ENCODE measurements at regions not wholly inside any gene's neighbourhood (a gene's known extent, or its start where the extent isn't known, plus 50 kb on each side); places are given as distances from the start of the nearest gene placed in this dataset.
A peak's percentile ranks its signal among the peaks of the same experiment; 100 is the strongest.
"Not testable (repeated sequence)": the region's sequence is repeated elsewhere in the genome, so short reads cannot be mapped to it uniquely, and the experiment has no call there.

DNA sequence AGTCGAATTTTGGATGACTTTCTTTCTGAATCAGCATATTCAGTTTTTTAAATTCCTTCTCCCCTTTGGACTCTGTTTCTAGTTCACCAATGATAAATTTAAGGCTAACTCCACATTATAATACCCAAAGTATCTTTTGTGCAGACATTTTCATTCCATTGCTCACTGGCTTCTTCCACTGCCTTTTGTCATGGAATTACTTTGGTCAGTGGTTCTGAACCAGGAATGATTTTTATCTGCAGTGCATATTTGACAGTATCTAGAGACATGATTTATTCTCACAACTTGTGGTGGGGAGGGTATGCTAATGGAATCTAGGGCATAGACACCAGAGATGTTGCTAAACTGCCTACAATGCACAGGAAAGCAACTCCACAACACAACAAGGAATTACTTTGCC is 234.4 kb upstream of the PRKD1 start:
- no peak for DNase-seq

DNA sequence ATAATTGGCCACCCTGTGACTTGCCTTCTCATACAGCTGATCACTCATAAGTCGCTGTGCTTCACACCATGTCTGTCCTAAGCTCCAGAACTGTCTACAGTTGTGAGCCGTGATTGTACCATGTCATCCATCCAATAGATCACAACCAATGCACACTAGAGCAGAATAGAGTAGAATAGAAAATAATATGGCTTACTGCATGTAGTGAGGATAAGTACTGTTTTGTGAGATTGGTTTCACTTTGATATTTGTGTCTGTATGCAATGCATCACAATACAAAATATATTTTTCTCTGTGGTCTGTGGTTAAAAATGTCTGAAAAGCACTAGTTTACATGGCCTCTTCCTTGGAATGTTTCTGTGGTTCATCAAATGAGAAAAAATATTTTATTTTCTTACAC is 237.6 kb upstream of the PRKD1 start:
- DNase-seq, result no peak

DNA sequence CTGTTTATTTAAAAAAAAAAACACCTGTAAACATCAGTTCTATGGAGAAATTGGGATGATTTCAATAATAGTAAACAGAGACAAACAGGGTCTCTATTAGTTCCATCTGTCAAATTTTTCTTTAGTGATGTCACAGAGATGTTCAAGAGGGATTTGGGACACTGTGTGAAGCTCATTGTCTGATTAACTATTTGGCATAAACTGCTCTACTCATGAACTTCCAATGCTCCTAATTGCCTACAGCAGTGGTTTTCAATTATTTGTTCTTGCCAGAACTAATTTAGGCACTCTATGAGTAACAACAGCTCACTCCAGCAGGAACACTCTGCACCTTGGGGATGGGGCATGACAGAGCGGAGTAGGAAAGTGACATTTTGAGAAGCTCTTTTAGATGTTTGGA is 250.1 kb upstream of the PRKD1 start:
- no peak for DNase-seq

DNA sequence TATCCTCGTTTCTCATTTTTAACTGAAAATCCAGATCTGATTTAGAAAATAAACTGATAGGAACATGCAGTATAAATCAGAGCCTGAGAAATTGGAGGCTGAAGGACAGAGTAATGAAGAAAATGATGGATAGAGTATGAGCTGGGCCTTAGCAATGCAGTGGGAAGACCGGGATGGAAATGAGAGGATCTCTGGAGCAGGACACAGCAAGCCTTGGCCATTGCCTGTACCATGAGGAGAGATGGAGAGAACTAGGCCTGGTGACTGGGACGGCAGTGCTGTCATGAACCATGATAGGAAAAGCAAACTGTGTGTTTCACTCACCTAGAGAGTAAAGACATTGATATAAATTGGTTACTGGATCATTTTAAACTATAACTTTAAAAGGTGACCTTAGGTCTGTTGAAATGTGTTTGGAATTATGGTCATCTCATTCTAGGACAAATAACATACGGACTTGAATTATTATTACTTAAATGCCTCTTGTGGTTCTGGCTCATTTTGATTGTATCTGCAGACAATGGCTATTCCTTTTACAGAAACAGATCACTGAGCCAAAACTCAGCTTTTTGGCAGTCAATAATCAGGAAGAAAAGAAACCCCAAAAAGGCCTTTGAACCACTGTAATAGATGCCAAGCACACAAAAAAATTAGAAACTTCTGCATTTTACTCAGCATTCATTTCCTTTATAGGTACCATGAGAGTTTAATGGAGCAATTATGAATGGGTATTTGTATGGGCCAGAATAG is 251.9 kb upstream of the PRKD1 start:
- DNase-seq, result no peak

DNA sequence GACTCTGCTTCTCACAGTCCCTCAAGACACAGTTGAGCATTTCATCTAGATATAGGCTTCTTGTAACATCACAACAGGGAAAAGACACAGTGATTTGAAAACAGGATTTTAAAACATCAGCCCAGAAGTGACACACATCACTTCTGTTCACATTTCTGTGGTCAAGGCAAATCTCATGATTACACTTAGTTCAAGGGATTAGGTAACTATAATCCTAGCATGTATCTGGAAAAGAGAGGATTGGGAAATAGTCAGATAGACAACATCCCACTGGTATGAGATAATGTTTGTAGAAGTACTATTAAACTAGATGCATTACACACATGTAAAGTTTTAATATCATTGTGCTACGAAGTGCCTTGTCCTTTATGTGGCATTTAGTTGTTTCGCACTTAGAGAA is 252.6 kb upstream of the PRKD1 start:
- DNase-seq, result no peak

DNA sequence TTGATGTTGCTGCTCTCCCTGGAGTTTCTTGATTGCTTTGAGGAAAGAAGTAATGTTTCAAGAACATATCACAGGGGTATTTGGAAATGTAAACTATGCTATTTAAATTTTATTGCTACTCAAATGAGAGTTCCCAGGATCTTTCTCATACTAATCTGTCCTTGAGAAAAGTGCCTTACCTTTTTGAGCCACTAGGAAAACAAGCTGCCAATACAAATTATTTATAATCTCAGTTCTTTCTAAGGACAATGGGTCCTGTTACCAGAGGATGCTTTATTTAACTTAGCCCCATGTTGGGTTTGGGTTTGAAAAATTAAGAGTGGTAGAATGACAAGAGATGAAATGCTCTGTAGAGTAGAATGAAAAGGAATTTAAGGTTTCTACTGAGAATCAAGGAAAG is 258.2 kb upstream of the PRKD1 start:
- no peak for DNase-seq

DNA sequence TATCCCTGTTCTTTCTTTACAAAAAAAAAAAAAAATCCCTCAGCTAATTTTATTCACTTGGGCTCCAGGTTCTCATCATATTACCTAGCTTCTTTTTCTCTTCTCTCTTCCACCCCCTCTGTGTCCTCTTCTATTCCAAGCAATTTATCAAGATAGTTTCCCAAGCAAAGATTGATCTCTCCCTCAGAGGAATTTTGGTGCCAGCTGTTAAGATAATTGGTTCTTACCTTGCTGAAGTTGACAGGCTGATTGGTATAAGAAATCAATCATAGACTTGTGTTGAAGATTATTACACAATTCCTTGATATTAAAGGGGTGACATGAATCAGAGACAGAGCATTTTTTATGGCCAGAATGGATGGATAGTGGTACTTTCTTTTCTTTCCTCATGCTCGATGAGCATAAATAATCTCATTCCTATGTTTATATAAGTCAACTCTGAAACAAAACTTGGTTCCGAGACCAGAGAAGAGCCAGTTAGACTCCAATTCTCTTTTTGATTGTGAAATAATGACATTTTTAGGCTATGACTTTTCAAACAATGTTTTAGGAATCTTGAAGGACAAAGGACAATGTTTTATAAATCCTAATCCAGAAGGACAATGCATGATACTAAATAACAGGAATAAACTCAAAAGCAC is 264.1 kb upstream of the PRKD1 start:
- DNase-seq, result no peak

DNA sequence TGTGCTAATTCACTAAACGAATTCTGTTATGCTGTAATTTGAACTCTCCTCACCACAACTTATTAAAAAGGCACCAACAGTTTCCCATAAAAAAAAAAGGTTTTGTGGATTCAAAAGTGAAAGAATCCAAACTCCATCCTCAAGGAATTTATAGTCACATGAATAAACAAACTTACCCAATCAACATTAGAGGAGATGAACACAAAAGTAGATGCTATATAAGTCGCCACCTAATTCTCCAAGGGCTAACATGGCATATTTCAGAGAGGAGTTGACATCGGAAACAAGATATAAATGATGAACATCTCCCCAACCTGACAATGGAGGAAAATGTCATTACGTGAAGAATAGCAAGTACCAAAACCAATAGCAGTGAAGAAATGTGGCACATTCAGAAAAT is 265.5 kb upstream of the PRKD1 start:
- DNase-seq, result no peak

DNA sequence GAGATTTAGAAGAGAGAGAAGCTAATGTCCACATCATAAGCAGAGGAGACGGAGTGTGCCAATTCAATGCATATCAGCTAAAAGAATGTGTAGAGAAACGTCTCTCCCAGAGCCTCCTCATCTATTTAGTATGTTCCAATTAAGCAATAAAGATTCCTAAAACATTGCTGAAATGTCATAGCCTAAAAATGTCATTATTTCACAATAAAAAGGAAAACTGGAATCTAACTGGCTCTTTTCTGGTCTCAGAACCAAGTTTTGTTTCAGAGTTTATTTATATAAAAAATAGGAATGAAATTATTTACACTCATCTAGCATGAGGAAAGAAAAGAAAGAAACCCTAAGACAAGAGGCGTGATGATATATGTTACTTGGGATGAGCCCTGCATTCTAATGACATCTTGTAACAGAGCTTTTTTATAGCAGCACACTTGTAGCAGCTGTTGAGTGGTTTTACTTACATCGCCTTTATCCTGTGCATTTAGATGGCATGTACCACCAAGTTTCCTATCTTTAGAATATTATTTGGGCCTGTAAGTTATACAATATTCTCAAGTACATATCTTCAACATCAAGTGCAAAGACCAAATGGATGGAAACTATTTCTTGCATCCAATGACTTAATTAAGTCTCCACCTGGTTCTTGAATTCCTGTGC is 266.3 kb upstream of the PRKD1 start:
- DNase-seq, result peak; percentile 63

DNA sequence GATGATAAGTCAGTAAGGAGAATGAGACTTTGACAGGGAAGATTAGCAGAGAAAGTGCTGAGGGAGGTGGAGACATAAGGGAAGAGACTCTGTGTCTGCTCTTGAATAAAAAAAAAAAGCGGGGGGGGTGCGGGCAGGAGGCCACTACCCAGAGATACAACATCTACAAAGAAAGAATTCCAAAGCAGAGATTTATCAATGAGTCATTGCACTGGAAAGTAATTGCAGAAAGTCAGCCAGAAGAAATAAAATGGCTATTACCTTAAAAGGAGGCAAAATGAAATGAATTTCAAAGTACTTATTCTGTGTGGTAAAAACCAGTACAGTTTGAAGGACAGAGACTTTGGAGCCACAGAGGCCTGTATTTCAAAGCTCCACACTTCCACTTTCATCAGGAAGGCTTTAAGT is 267.1 kb upstream of the PRKD1 start:
- no peak for DNase-seq

DNA sequence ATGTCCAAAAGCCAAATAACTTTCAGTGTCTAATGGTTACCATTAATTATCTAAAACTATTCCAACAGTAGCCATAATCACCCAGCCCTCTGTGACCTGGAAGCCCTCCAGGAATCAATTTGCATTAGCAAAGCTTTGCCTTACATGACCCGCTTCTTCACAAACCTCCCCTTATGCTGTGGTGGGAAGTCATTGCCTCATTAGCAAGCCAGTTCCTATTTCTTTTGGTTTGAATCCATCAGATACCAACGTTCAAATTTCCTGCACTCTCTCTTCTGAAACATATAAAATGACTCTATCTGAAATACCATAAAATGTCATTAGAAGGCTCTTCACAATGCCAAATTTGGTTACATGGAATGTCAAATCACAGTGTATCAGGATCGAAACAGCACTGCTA is 268.3 kb upstream of the PRKD1 start:
- no peak for DNase-seq

DNA sequence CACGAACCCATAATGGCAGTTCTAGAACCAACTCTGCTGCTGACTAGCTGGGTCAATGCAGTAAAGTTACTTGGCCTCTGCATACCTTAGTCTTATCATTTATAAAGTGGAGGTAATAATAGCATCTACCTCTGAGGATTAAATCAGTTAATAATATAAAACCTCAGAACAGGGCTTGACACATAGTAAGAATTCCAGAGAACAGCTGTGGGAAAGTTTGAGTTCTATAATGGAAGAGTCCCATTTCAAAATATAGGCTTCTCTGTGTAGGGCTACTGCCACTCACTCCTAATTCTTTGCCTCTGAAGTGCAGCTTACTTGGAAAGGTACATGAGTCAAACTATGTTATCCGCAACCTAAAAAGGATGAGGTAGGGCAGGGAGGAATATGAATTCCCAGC is 269.2 kb upstream of the PRKD1 start:
- no peak for DNase-seq

DNA sequence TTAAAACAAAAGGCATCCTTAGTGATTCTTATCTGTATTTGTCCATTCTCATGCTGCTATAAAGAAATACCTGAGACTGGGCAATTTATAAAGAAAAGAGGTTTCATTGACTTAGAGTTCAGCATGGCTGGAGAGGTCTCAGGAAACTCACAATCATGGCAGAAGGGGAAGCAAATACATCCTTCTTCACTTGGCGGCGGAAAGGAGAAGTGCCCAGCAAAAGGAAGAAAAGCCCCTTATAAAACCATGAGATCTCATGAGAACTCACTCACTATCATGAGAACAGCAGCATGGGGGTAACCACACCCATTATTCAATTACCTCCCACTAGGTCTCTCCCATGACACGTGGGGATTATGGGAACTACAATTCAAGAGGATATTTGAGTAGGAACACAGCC is 271.1 kb upstream of the PRKD1 start:
- not testable (repeated sequence) for DNase-seq

DNA sequence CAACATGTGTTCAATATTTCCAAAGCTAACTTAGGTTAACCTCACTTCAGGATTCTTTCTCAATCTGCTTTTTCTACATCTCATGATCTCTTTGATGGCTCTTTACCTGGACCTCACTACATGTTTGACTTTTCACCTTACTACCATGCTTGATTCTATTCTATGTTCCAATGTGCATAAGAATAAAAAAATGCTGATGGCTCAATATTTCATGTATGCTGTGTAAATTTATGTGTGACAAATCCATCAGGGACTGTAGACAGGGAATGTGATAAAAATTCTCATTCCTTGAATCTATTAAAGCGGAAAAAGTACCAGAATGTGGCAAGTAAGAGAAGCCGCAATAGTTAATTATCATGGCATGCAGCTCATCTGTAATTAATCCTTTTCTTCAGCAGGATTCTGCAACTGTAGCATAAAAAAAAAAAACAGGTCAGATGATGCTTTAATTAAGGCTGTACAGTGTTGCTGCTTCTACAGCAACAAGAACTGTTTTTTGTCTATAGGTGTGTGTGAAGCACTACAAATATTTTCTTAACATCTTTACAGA is 276.9 kb upstream of the PRKD1 start:
- no peak for DNase-seq

DNA sequence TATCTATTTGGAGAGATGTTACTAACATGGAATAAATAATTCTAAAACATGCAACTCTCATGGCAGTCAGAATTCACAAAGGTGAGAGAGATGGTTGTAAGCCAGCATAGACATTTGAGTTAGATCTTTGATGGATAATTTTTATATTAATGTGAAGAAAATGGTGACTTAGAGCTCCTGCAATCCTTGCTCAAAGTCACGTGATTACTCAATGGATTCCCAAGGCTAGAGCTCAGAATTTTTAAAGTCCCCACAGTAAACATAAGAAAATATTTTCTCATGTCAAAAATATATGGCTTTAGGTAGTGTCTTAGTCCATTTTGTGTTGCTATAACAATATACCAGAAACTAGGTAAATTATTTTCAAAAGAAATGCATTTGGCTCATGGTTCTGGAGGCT is 281.5 kb upstream of the PRKD1 start:
- no peak for DNase-seq

DNA sequence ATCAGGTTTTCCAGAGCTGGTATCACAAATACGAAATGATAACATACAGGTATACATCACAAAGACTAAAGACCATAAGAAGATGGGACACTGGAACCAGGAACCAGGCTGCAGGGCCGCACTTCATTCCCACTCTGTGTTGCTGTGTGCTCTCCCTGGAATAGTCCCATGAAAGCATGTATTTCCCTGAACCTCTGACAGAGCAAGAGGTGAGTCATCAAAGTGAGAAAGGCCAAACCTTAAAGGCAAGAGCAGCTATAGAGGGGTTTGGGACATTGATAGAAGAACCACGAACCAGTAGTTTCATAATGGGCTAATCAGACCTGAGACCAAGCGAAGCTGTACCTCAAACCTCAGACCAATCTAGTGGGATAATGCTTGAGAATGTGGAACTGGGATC is 283.0 kb upstream of the PRKD1 start:
- no peak for DNase-seq

DNA sequence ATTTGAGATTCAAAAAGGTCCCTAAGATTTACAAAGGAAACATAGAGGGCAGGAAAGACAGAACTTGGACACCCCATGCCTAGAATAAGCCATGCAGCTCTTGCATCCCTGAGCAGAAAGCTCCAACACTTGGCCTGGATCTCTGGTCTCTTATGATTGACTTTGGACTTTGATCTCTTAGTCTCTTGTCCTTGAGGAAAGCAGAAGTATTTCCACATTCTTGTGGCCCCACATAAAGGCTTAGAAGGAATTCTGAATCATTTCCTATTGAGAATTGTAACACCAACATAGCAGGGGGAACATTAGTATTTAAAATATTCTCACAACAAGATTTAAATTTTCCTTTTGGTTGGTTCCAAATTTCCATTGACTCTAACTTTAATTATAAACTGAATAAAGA is 283.7 kb upstream of the PRKD1 start:
- DNase-seq, result no peak

DNA sequence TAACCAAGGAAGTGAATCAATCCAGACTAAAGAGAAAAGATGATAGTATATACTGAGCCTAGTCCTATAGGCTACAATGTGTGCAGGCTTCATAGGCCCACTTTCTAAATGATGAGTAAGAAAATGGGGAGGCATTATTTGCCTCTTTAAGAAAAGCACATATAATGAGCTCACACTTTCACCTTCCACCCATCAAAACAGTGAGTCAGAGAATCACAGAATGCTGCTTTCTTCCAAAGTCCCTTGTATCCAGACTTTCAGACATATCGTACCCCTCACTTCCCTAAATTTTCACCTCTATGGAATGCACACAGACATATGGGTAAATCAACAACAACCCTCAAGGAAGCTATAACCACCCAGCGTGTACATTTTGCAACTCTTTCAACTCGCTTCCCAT is 286.4 kb upstream of the PRKD1 start:
- DNase-seq, result no peak

DNA sequence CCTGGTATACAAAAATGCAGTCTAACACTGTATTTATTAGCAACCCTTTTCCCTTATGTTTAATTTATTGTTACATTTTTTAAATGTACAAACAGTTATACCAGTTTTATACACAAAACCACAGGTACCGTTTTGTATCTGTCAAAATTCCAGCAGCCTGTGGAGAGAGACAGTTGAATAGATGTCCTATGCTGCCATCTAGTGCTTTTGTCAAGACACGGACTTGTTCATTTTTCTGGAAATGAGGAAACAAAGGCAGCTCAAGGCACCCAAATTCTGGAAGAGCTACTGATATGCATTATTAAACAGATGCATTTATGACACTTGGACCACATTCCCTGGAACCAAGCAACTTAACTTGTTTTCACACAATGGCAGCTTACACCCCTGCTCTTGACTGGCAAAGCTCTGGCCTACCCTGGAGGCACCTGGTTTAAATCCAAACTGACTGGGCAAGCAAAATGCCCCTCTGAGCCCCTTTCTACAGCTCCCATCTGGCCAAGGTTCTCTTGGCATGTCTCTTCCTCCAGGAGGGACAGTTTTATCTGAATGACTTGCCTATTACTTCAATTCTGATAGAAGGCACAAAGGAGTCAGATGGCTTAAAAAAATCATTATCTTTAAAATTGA is 286.9 kb upstream of the PRKD1 start:
- peak; percentile 63 for DNase-seq

DNA sequence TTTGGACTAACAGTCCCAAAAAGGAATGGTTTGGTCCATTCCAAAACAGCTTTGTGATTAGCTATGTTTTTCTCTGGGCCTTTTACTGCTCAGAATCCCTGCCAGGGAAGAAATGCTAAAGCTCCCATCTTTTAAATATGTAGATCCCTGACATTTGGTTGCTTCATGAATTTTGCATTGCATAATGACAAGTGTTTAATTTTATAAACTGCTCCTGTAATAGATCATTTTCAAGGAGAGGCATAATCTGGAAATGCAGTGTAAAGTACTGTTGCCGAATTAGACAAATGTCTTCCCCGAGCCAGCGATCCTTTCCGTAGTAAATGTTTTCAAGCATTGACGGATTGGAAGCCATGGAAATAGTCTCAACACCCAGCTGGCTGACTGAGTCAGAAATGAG is 291.3 kb upstream of the PRKD1 start:
- DNase-seq, result no peak

DNA sequence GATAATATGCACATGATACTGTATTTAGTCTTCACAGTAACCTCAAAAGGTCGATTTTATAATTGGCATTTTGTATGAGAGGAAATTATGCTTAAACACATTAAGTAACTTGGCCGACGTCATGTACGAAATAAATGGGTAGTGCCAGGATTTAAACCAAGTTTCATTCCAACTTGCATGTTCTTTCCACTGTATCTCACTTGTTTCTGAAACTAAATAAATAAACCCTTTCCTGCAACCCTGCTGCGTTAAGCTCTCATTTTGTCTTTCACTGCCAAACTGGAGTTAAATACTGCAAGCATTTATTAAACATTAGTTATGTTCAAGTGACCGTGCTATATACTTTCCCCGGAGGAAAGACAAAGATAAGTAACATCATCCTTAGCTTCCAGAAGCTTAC is 293.9 kb upstream of the PRKD1 start:
- no peak for DNase-seq

DNA sequence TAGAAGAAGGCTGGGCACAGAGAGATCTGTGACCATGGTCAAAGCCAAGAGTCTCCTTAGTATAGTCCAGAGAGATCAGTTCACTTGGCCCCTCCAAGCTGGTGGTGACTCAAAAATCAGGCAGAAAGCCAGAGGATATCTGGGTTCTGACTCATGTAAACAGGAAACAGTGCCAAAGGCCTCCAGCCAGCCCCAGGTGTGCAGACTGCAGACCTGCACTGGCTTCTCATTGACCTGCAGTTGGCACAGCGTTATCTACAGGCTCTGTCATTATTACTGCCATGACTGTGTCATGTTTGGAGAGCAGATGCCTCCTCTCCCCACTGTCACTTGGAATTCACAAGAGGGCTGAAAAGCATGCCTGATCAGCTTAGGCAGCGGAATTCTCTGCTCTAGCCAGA is 295.7 kb upstream of the PRKD1 start:
- peak; percentile 64 for DNase-seq

DNA sequence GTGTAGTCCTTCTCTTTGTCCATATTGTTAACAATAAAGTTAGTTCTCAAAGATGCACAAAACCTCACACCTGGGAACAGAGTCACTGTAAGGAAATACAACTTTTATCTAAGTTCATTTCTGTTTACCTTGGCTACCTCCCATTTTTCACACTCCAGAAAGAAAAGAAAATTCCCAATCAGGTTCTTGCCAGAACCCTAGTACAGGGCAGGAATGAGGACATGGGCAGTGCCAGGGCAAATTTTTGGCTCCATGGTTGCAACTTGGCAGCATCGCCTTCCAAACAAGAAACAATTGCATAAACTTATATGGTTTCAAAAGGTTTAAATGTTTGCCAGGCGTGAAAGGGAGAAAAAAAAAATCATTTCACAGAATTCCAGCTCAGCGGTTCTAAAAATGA is 296.3 kb upstream of the PRKD1 start:
- no peak for DNase-seq

DNA sequence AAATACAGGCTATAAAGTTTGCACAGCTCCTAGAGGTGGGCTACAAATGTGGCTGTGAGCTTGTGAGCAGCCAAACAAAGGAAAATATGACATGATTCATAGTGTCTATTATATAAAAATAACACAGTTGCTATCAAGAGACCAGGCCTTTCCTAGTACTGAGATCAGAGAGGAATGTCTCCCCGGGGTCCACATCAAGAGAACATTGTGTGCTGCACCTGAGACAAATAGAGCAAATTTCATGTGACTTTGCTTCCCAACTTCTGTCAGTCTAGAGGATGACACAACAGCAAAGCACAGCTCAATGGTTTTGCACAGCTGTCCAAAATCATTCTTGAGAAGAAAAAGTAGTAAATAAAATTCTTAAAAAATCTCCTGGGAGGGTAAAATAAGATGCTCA is 297.5 kb upstream of the PRKD1 start:
- no peak for DNase-seq
